Subcutaneous abdominal adipose tissue (tissue), 5 donors: ENCODE measurements at regions not wholly inside any gene's neighbourhood (a gene's known extent, or its start where the extent isn't known, plus 50 kb on each side); places are given as distances from the start of the nearest gene placed in this dataset.
A peak's percentile ranks its signal among the peaks of the same experiment; 100 is the strongest.

Source experiments
- H3K27ac ChIP-seq: one replicate; pipeline ENCODE4 v1.7.0; 2013; ENCODE audit warnings: low read depth, mild to moderate bottlenecking, inconsistent platforms, low read length, moderate library complexity
- H3K27me3 ChIP-seq, 5 donors: one replicate each; pipeline ENCODE4 v1.7.0; 2013; ENCODE audit warnings: low read length in 5 of 5, inconsistent platforms in 1 of 5; ENCODE audit not compliant: control insufficient read depth in 5 of 5, insufficient read depth in 4 of 5
- H3K36me3 ChIP-seq, 5 donors: one replicate each; pipeline ENCODE4 v1.7.0; 2013; ENCODE audit warnings: low read length in 5 of 5; ENCODE audit not compliant: control insufficient read depth in 5 of 5, insufficient read depth in 5 of 5
- H3K4me1 ChIP-seq, 5 donors: one replicate each; pipeline ENCODE4 v1.7.0; 2013; ENCODE audit warnings: low read length in 5 of 5, mild to moderate bottlenecking in 3 of 5, moderate library complexity in 1 of 5; ENCODE audit not compliant: control insufficient read depth in 5 of 5, insufficient read depth in 5 of 5
- H3K4me3 ChIP-seq, 5 donors: one replicate each; pipeline ENCODE4 v1.7.0; 2013; ENCODE audit warnings: low read length in 5 of 5, low read depth in 1 of 5
- H3K9ac ChIP-seq, 5 donors: one replicate each; pipeline ENCODE4 v1.7.0; 2013; ENCODE audit warnings: low read length in 5 of 5, mild to moderate bottlenecking in 4 of 5, moderate library complexity in 3 of 5
- H3K9me3 ChIP-seq, 5 donors: one replicate each; pipeline ENCODE4 v1.7.0; 2013; ENCODE audit warnings: low read length in 5 of 5; ENCODE audit not compliant: control insufficient read depth in 5 of 5
- donor health status: healthy.
- donor health status: healthy.
- donor health status: healthy.
- donor health status: healthy.
- donor health status: healthy.

DNA sequence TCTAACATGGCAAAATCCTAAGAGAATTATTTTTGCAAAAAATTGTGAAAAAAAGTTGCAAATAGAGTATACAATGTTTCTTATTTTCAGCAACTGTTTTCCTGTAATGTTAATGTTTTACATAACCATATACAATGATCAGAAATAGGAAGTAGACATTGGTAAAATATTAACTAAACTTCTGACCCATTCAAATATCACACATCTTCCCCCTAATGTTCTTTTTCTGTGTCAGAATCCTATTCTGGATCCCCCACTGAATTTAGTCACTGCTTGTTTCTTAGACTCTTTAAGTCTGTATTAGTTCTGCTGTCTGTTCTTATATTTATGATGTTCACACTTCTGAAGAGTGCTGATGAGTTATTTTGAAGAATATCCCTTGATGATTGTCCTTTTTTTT is 62.0 kb downstream of the HFE start:
- Histone ChIP-seq H3K27ac (no peak overlapping the region), H3K4me1 (no peaks in the 10 kb centered on the region), H3K36me3 (no peaks in the 10 kb centered on the region)

DNA sequence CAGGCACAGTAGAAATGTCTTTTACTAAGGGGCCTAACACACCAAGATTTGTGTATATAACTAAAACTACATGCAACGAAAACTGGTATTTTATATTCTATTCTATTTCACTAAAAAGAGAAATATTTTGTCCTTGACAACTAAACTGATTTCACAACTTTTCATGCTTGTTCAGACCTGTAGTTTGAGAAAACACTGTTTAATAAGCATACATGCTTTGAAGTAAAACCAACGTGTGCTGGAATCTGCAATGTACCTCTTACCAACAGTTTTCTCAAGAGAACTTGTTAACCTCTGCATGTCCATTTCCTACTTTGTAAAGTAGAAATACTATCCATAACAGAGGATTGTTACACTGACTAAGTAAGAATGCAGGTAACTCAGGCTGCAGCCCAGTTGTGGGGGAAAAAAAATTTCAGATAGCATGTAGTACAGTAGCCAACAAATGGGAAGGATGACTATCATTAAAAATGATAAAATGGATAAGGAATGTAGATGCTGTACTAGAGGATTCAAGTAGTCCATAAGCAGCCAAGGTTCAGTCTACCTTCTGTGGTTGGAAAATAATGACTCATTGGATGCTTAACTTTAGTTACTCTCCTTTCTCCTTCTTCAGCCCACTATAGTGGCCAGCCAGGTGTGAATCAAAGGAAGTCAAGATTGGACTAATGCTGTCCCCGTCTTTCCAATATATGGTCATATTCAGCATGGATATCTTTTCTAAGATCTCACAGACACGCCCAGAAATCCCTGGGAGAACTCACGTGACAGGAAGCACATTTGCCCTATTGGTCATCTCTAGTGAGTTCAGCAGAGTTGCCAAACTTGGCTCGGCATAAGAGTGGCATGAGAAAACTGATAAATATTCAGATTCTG is 65.2 kb downstream of the HFE start:
- Histone ChIP-seq H3K36me3 (no peaks in the 10 kb centered on the region), H3K4me1 (peaks cover 0 to 20% (median 18%) of the 10 kb centered on the region in 5 donors), H3K9ac (no peak overlapping the region), H3K4me3 (no peak overlapping the region), H3K27ac (no peak overlapping the region), H3K27me3 (no peaks in the 10 kb centered on the region), H3K9me3 (no peaks in the 10 kb centered on the region)

More for the DNA sequence above, 62.0 kb downstream of the HFE start:
- Histone ChIP-seq H3K4me3 (no peak overlapping the region), H3K9ac (no peak overlapping the region), H3K9me3 (no peaks in the 10 kb centered on the region), H3K27me3 (no peaks in the 10 kb centered on the region)

DNA sequence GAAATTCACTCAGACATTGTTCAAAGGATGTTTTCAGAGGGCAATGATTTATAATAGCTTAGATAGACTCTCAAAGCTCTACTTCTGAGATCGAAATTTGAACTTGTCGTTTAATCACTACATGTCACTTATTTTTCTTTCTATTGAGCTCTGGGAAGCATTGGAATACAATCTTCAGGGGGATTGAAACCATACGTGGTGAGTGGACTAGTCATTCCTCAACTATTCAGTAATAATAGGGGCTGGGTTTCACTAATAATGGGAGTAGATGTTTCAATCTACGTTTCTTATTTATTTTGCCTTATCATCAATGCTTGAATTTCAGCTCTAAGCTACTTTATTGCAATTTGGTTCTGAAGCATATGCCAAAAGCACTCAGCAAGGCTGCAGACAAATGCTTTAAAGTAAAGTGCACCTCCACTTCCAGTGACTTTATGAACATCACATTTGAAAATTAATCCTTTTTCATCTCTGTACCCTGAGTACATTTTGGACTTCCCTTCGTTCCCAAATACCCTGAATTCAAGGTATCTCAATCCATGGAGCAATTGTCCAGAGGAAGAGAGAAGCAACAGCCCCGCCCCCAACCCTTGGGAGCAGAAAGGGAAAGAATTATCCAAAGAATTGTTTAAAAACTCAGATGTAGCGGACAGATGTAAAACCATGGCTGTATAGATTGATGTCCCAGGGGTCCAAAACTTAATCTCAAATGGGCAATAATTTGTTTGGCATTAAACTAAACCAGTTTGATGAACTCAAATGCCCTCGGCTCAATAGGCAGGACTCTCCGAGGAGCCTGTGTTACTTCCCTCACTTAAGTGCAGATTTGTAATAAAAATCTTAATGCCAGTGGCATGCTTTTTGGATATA is 68.1 kb downstream of the HFE start:
- peak overlapping the region in 4 of 5 donors; percentile 69 to 88 (median 78) for H3K9ac ChIP-seq

DNA sequence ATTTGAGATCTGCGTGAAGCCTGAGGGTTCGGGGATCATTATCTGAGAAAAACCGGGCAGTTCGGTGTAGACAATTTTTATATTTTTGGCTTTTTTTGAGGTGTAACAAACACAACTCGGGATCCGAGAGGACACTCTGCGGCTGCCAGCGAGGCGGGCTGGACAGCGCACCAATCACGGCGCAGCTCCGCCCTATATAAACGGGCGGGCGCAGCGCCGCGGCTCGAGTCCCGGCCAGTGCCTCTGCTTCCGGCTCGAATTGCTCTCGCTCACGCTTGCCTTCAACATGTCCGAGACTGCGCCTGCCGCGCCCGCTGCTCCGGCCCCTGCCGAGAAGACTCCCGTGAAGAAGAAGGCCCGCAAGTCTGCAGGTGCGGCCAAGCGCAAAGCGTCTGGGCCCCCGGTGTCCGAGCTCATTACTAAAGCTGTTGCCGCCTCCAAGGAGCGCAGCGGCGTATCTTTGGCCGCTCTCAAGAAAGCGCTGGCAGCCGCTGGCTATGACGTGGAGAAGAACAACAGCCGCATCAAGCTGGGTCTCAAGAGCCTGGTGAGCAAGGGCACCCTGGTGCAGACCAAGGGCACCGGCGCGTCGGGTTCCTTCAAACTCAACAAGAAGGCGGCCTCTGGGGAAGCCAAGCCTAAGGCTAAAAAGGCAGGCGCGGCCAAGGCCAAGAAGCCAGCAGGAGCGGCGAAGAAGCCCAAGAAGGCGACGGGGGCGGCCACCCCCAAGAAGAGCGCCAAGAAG is 69.0 kb downstream of the HFE start:
- Histone ChIP-seq H3K9ac (peak overlapping the region; percentile 48 to 88 (median 76)), H3K4me1 (peaks cover 0 to 41% (median 36%) of the 10 kb centered on the region in 5 donors), H3K27ac (peak overlapping the region; percentile 87), H3K36me3 (no peaks in the 10 kb centered on the region), H3K27me3 (no peaks in the 10 kb centered on the region), H3K9me3 (no peaks in the 10 kb centered on the region), H3K4me3 (peak overlapping the region; percentile 85 to 93 (median 88))

More for the DNA sequence above, 68.1 kb downstream of the HFE start:
- no peaks in the 10 kb centered on the region for H3K9me3 ChIP-seq
- no peaks in the 10 kb centered on the region for H3K36me3 ChIP-seq
- H3K4me3 ChIP-seq = peak overlapping the region; percentile 76 to 93 (median 87)
- H3K4me1 ChIP-seq = peaks cover 0 to 40% (median 36%) of the 10 kb centered on the region in 5 donors
- peak overlapping the region; percentile 87 for H3K27ac ChIP-seq
- H3K27me3 ChIP-seq = no peaks in the 10 kb centered on the region

DNA sequence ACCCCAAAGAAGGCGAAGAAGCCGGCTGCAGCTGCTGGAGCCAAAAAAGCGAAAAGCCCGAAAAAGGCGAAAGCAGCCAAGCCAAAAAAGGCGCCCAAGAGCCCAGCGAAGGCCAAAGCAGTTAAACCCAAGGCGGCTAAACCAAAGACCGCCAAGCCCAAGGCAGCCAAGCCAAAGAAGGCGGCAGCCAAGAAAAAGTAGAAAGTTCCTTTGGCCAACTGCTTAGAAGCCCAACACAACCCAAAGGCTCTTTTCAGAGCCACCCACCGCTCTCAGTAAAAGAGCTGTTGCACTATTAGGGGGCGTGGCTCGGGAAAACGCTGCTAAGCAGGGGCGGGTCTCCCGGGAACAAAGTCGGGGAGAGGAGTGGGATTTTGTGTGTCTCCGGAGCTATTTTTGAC is 69.6 kb downstream of the HFE start:
- Histone ChIP-seq H3K4me3 (peak overlapping the region; percentile 85 to 93 (median 88)), H3K27me3 (no peaks in the 10 kb centered on the region), H3K9me3 (no peaks in the 10 kb centered on the region), H3K9ac (peak overlapping the region; percentile 48 to 88 (median 76)), H3K4me1 (peaks cover 0 to 41% (median 36%) of the 10 kb centered on the region in 5 donors), H3K27ac (peak overlapping the region; percentile 87), H3K36me3 (no peaks in the 10 kb centered on the region)

DNA sequence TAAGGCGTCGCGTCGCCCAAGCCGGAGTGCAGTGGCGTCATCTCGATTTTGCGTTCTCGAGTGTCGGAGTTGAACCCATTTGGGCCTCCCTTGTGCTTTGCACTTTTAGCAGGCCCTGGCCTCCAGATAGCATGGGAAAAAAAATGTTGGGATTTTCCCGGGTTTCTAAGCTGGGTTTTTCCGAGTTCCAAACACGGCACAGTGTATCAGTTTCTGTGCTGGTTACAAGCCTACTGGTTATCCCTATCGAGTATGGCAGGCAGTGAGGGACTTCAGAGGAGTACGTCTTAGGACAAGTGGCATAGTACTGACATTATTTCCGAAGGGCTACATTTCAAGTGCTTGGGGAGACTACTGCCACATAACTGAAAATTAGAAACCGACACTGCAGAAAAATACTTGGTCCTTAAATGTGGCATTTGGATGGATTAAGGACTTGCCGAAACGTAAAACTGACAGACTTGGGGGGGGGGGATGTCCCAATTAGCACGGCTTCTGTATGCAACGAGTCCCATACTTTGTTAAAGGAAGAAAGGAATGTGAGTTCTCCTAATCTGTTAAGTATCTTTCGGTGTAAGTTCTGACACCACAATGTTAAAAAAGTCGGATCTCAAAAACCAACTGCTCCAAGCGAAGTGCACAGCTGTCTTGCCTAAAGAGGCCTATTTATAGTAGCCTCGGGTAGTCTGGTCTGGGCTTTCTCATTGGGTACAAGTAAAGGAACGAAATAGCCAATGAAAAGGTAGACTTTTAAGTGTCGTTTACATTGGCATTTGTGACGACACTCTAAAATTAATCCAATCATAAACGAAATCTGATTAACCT is 70.2 kb downstream of the HFE start:
- Histone ChIP-seq H3K36me3 (no peaks in the 10 kb centered on the region), H3K9ac (peak overlapping the region in 3 of 5 donors; percentile 69 to 88 (median 76)), H3K27me3 (no peaks in the 10 kb centered on the region), H3K4me1 (peaks cover 0 to 41% (median 36%) of the 10 kb centered on the region in 5 donors), H3K9me3 (no peaks in the 10 kb centered on the region), H3K27ac (peak overlapping the region; percentile 87), H3K4me3 (peak overlapping the region; percentile 85 to 93 (median 88))

DNA sequence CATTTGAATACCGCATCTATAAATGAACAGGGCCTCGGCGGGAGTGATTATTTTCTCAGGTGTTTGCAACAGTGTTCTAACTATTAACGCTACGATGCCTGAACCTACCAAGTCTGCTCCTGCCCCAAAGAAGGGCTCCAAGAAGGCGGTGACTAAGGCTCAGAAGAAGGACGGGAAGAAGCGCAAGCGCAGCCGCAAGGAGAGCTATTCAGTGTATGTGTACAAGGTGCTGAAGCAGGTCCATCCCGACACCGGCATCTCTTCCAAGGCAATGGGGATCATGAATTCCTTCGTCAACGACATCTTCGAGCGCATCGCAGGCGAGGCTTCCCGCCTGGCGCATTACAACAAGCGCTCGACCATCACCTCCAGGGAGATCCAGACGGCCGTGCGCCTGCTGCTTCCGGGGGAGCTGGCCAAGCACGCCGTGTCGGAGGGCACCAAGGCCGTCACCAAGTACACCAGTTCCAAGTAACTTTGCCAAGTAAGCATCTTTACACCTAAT is 70.9 kb downstream of the HFE start:
- no peaks in the 10 kb centered on the region for H3K27me3 ChIP-seq
- H3K27ac ChIP-seq = peak overlapping the region; percentile 87
- peaks cover 0 to 41% (median 36%) of the 10 kb centered on the region in 5 donors for H3K4me1 ChIP-seq
- no peaks in the 10 kb centered on the region for H3K36me3 ChIP-seq
- H3K4me3 ChIP-seq = peak overlapping the region; percentile 85 to 93 (median 88)
- H3K9me3 ChIP-seq = no peaks in the 10 kb centered on the region
- peak overlapping the region in 4 of 5 donors; percentile 9 to 67 (median 54) for H3K9ac ChIP-seq

DNA sequence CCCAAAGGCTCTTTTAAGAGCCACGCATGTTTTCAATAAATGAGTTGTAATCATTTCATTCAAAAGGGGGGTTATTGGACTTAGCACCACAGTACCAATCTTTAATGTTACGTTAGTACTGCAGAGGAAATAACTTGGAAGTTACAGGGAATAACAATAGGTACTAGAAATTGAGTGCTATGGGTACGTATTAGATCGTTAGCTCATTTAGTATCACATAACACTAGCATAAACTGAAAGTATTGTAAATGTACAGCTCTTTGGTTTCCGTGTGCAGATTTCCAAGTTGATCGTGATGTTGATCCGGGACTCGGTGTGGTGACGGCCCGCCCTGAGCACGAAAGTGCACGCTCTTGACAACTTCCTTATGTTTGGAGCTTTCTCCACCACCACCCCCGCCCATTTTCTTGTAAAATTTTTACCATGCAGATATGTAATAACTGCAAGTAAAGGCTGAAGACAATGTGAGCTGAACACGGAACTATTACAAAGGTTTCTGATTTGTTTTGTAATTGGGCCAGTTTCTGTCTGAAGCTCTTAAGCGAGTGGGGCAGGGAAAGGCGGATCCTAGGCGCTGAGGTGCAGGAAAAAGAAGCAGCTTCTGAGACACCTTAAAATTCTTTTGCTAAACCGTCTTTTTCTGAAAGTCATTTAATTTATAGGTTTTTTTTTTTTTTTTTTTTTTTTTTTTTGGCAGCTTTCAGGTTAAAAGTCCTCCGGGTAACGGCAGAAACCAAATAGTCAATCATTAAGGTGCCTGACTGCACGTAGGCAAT is 71.5 kb downstream of the HFE start:
- no peaks in the 10 kb centered on the region for H3K36me3 ChIP-seq
- H3K9ac ChIP-seq = peak overlapping the region in 4 of 5 donors; percentile 9 to 68 (median 62)
- no peaks in the 10 kb centered on the region for H3K9me3 ChIP-seq
- H3K4me3 ChIP-seq = peak overlapping the region; percentile 85 to 93 (median 88)
- no peaks in the 10 kb centered on the region for H3K27me3 ChIP-seq
- H3K4me1 ChIP-seq = peaks cover 0 to 41% (median 36%) of the 10 kb centered on the region in 5 donors
- peak overlapping the region; percentile 87 for H3K27ac ChIP-seq
